ENCODE measurements at regions not wholly inside any gene's neighbourhood (a gene's known extent, or its start where the extent isn't known, plus 50 kb on each side); places are given as distances from the start of the nearest gene placed in this dataset.

DNA sequence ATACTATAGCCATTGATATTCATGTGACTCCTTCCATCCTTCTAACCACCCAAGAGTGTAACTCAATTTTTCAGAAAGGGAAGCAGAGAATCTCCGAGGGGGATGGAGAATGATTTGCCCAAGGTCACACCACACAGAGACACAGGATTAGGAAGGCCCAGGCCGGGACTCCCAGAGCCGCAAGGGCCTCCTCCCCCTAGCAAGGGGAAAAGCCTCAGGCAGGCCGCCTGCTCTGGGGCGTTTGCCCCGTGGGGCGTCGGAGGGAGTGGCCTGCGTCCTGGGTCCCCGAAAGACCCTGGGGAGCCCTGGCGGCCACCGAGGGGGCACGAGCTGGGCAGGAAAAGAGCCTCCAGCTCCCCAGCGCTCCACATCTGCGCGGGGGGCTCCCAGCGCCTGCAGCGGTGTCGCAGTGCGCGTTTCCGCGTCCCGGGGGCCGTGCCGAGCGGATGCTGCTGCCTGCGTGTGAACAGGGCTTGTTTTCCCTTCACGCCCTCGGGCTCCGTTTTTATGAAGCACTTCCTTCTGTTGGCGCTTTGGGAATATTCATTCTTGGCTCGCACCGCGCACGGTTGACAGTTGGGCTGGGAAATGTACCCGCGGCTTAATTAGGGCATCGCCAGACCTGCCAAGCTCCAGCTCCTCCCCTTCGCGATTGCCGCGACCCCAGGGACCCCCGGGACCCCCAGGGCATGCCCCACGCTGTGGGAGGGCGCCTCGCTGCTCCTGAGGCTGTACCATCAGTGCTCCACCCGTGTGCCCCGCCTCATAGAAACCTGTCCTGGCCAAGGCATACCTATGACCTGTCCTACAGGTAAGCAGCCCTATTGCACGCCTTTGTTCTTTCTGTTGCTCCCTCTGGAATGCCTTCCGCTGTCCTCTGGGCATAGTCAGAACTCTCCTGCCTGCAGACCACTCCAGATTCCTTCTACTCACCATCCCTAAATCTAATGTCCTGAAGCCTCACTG lies 158.9 kb upstream of the GLI2 start:
- DNase-seq, result no peak

DNA sequence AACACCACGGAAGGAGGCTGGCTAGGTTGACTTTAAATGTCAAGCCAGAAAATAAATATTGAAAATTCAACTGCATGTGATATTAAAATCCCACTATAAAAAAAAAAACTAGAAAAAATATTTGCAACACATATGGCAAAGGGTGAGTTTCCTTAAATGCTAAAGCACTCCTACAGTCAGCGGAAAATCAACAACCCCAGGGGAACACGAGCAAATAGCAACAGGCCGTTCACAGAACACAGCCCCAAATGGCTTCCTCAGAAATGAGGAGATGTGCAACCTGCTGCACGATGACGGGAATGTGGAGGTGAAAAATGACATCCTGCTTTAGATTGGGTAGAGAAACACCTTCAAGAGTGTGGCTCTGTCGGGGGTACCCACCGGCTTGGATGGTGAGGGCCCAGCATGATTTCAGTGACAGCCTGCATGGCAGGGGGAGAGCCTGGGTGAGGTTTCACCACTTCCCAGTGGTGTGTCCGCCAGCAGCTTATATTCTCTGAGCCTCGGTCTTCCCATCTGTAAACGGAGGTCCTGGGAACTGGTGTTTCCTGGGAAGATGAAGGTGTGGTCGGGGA lies 157.9 kb upstream of the GLI2 start:
- DNase-seq, result no peak

DNA sequence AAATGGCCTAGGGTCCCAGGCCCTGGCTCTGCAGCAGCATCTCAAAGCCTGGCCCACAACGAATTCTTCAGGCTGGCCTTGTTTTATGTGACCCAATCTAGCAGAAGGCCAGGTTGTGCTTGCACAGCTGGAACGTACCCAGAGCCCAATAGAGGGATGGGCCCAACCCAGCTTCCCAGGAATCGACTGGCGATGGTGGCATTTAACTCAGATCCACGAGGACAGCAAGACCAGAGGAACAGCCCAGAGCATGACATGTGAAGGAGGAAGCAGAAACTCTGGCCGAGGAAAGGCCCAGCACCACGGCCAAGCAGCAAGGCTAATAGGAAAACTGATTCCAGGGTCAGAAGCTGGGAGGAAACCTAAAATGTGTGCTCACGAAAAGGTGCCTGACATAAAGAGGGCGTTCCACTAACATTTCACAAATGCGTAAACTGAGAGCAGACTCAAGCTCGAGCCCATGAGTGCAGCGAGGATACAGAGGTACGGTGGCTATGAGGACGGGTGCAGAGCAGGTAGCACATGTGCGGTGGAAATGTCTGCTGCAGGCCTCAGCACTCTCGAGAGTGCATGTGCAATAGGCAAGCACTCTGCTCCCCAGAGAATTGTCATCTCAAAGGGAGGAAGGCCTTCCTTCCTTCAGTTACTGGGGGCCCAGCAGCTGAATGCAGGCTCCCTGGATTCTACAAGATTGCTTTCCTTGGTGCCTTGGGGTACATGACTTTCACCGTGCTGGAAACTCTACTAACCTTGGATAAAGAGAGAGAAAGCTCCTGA lies 156.9 kb upstream of the GLI2 start:
- DNase-seq, result no peak

DNA sequence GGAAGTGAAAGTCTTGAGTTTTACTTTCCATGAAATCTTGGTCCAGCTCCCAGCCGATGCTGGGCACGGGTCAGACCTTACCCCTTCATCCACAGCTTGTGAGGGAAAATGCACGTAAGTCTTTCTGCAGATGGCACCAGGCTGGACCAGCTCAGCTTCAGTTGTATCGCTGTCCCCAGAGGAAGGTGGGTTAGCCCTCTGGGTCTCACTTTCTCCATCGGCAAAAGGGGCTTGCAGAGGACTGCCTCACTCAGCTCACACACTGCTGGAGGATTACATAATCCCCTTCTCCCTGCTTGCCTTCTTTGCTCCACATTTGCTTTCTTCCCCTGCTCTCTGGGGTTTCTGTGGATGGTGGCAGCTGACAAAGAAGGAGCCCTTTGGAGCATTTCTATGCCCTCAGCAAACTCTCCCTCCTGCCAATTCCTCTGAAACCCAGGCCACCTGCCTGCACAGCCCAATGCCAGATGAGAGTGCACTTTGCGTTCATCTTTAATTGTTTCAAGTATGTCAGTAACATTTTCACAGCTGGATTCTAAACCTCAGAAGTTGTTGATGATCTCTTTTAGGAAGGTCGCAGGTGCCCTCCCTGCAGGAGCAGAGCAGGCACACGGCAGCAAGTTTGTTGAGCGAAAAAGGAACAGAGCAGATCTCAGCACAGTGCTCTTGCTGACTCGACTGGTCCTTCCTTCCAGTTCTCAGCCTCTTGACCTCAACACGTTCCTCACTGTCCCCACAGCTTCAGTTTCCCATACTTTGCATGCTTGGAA lies 155.6 kb upstream of the GLI2 start:
- no peak for DNase-seq

DNA sequence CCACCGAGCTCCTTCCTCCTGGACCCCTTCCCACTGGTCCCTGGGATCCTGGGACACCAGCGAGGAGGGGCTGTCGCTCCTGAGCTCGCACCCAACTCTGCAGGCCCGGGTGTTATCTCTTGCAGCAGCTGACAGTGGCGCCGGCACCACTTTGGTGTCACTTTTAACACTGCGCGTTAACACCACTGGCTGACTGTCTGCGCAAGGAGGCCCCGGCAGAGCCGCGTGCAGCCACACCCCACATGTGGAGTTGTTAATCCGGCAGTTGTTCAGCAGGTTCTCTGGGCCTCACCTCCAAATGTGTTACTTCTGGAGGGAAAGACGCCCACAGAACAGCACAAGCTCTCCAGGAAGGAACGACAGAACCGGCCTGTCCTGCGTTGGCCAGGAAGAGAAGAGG lies 155.0 kb upstream of the GLI2 start:
- DNase-seq, result no peak

DNA sequence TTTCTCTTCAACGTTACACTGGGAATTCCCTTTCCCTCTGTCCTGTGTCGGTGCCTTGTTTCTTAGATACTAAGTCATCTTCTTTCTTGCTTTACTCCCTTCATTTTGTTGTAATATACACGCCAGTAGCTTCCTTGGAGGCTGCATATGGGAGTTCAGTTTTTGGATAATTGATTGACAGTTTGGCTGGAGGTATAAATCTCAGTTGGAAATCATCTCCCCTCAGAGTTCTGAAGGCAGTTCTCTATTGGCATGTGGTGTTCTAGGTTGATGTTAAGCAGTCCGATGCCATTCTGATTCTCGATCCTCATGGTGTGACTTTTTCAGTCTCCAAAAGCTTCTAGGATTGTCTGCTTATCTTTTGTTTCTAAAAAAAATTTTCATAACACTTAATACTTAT lies 152.5 kb upstream of the GLI2 start:
- no peak for DNase-seq

DNA sequence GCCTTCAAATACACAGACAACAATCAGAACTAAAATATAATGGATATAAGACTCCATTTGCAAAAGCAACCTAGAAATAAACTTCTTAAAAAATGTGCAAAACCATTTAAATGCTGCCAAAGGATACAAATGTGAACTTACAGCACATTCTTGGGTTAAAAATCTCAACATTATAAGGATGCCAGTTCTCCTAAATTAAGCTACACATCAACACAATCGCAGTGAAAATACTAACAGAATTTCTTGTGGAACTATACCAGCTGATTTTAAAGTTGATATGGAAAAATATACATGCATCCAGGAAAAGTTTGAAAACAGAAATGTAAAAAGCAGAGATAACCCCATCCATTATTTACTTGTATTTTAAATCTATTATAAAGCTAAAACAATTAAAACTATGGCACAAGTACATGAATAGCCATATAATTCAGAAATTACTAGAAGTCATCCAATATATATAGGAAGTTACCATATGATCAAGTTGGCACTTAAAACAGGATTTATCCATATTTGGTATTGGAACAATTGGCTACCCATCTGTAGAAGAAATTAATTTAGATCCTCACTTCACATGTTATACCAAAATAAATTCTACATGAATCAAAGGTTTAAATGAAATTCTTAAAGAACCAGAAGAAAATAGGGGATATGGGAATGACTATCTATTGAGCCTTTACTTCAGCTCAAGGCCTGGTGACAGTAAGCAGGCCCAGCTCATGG lies 151.7 kb upstream of the GLI2 start:
- no peak for DNase-seq

DNA sequence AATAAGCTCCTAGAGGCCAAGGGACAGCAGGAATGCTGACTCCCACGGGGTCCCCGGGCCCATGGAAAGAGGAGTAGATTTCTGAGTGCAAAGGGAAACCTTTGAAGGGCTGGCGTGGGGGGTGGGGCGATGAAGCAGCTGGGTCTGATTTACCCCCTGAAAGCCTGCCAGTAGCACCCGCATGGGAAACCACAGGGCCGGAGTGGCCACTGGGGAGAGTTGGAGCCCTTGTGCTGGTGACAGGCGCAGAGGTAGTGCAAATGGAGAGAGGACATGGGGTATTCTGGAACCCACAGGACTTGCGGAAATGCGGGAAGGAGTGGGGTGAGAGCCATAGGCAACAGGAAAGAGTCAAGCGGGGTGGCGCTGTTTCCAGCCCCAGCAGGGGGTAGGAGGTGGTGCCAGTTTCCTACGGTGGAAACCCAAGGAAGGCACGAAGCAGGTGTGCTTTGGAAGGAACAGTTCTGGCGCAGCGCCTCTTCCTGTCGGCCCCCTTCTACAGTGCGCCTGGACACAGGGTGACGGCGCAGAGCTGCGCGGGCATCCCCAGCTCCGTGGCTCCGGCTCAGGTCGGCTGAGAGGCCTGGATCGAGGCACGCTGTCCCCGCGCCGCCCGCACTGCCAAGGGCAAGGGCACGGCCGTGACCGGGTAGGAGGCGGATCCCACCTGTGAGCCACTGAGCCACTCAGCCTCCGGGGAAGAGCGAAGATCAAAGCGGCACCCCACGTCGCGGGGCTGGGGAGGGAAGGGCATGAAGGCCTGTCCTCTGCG lies 149.0 kb upstream of the GLI2 start:
- no peak for DNase-seq

DNA sequence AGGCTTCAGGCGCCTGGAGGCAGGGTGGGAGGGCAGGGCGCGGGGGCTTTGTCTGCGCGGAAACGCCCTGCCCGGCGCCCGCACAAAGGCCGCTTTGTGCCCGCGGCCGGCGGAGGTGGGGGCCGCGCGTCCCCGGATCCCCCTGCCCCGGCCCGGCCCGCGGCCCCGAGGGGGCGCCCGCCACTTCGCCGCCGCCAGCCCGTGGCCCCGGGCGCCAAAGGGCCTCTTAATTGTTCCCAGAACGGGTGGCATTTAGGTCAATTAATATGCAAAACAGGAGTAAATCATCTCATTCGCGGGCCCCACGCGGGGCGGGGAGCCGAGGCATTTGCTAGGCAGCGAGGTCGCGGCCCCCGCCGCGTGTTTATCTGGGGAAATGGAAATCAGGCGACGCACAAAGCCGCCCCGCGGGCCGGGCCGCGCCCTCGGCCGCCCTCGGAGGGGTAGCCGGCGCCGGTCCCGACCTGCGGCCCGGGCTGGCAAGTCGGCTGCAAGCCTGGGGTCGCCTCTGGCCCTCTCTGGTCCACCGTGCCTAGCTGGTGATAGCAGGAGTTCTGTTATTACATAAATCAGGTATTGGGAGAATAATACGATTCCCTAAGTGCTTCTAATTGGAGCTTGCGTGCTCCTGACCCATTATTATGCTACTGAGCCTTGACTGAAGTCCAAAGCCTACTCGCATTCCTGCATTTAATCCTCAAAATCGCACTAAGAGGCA lies 148.2 kb upstream of the GLI2 start:
- no peak for DNase-seq

DNA sequence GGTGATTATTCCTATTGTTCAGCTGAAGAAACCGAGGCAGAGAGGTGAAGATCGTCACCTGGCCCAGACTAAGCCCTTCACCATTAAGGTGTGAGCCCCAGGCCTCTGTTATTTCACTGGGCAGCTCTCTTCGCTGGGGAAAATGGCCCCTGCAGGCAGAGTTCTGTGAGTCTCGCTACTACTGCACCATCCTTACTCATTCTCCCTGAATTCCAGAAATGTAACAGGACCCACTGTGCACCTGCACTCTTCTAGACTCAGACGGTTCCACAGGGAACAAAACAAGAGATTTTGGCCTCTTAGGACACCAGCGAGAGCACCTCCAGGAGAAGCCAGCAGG lies 147.7 kb upstream of the GLI2 start:
- DNase-seq, result no peak

DNA sequence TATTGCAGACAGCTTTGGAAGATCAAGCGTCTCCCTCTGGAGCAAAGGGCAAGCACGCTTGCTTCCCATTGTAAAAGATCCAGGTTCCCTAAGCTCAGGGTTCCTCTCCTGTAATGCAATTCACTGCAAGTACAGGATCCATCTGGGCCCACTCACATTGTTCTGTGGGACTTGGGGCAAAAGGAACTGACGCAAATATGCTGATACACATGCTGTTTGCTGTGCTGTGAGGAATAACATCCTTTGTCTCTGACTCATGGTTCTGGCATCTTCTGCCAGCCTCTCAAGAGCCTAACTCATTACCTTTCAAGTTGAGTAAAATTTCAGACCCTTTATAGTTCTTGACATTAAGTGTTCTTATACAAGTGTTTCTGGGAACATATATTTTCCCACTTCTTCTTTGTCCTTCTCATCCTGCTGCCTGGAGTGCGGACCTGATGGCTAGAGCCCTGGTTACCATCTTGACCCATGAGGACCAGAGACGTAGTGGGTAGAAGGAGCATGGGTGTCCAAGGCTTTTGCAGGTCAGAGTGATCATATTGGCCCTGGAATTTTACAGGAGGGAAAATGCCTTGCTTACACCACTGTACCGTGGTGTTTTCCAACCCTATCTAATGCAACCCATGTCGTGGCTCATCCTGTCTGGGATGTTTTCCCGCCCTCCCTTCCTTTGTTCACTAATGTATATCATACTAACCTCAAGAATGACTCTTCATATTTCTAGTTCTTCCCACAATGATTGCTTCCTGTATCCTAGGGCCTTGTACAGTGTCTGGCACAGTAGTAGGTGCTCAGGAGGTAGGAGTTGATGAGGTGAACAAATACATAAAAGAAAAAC lies 145.7 kb upstream of the GLI2 start:
- DNase-seq, result no peak

DNA sequence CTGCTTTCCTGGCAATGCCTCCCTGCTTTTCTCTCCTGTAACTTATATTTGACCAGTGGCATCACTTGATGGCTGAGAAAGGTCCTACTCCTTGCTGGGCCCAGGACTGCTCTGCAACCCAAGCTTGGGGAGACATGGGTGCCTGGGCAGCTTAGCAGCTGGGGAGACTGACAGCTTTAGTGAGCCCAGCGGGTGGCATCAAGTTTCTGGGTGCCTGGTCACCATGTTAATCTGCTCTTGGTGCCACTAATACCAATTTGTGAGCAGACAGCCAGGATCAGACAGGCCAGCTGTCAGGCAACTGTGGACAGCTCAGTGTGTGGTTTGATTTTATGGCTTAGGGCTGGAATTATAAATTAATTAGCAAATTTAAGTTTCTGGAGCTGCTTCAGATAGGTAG lies 144.8 kb upstream of the GLI2 start:
- DNase-seq, result no peak

DNA sequence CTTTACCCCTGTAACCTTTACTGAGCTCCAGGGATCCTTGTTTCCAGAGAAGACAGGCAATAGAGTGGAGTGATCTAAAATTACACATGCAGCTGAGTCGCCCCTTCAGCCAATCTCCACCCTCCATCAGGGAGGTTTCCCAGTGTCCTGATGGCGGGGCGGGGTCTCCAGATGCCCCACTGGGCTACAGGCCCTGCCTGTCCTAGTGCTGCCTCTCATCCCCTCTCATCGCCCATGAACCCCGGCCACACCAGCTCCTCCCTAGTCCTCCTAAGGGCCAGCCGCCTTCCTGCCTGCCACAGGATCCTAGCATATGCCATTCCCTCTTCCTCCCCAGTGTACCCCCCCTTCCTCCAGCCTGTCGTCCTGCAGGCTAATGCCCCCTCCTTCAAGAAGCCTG lies 144.1 kb upstream of the GLI2 start:
- no peak for DNase-seq

DNA sequence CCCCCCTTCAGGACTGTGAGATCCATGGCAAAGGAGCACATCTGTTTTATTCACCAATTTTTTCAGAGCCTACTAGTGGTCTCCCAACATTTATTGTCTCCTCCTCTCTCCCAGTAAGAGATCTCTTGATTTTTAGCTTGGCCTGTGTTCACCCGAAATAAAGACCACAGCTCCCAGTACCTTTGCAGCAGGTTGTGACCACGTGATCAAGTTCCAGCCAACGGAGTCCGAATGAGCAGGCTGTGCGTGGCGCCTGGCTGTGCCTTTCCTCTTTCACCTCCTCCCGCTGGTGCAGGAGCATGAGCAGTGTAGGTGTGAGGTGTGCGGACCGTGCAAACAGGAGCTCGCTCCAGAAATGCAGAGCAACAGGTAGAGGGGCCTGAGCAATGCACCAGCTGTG lies 143.6 kb upstream of the GLI2 start:
- DNase-seq, result no peak

DNA sequence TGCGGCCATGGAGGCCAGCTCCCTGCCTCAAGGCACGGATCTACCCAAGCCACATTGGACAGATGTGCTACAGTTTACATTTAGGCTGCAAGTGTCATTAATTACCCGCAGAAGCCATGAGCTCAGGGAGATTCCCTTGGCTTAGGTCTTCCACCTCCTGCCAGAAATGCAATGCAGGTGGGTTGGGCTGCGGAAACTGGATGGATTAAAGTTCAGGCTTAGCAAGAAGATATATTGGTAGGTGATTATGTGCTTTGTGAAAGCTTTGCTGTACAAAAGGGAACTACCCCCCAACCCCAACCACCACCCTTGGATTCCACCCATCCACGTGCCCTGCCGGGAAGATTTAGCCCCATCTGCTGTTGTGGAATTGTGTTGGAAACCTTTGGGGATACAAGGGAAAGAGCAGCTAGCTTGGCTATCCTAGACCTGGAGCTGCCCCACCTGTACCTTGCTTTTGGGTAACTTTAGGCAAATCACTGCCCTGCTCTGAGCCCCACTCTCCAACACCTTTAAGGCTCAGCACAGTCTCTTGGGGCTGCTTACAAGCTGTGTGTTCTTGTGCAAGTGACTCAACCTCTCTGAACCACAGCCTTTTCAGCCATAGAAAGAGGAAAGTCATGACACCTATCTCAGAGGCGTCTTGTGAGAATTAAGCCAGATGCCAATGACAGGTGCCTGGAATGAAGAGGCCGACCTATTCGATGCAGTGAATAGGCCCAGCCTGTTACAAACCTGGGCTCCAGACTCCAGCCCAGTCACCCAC lies 141.6 kb upstream of the GLI2 start:
- no peak for DNase-seq

DNA sequence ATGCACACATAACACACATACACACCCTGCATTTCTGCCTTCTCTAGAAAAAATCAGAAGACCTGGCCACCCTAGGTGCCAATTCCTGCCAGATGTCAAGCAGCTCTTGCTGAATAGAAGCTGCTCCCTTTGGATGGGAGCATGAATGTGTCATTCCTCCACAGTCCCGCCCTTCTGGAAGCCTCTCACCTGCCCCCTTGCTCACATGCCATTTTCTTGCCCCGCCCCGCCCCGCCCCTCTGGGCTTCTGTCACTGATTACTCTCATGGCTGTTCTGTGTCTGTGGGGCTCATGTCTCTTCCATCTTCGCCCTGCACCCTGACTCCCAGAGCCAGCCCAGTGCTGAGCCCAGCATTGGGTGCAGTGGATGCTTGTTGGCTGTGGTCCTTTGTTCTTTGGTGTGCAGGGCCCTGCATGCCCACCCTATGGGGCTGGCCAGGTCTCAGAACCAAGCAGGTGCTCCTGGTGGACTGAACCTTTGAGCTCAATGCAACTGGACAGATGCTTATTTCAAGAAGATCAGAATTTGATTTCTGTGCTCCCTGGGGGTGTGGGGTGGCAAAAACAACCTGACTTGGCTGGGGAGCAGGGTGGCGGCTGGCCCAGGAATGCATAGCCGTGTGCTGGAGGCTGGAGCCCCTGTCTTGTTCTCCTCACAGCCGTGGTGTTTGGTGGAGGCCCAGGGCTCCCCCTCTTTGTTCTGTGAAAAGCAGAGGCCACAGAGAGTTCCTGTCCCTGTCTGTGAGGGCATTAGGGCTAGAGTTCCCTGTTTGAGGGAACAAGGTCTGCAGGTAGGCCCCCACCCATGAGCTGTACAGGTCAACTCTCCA lies 140.6 kb upstream of the GLI2 start:
- DNase-seq, result no peak

DNA sequence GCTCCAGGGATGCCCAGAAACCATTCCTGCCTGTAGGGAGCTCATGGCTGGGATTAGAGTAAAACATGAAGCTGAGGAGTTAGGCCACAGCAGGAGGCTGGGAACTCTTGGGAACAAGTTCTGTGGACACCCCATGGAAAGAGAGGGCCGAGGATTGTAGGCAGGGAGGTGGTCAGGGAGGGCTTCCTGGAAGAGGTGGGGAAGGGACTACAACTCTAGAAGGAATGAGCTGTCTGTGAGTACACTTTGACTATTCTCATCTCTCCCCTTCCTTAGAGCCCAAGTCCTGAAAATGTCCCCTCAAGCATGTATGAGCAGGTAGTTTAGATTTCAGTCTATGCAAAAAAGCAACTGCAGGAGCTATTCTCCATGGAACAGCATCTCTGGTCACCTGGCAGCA lies 139.9 kb upstream of the GLI2 start:
- no peak for DNase-seq

DNA sequence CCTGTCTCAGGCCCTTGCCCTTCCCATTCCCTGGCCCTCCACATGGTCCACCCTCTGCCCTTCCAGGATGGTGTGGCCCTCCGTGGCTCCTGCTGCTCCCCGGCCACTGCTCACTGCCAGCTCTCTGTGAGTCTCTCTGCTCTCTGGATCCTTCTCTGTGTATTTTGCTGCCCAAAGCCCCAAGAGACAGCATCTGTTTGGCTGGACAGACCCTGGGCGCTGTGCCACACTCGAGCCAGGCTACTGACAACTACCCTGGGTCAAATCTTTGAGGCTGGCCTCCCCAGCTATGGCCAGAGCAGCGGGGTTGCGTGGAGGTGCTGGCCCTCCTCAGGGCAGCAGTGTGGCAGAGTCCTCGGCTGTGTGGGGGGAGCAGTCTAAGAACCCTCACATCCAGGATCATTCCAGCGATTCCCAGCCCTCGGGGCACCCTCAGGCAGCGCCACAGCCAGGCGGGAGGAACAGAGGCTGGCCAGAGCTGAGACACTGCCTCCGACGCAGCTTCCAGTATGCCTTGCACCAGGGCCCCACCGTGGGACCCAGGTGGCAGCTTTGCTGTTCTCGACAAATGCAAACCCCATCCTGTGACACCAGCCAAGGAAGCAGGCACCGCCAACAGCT lies 139.4 kb upstream of the GLI2 start:
- DNase-seq, result no peak
